ENCODE measurements at regions not wholly inside any gene's neighbourhood (a gene's known extent, or its start where the extent isn't known, plus 50 kb on each side); places are given as distances from the start of the nearest gene placed in this dataset.

GRCh38 chr7:33661430-33662160 lies 243.7 kb upstream of the BMPER start:
- no peak for DNase-seq (ENCODE audit: low read depth)

GRCh38 chr7:33666531-33666930 lies 238.8 kb upstream of the BMPER start:
- DNase-seq (ENCODE audit: low read depth) = no peak

GRCh38 chr7:33667196-33667595 lies 238.1 kb upstream of the BMPER start:
- DNase-seq (ENCODE audit: low read depth) = no peak

- DNase-seq (ENCODE audit: low read depth) = no peak
These were observed 236.1 kb upstream of the BMPER start for GRCh38 chr7:33669251-33669670.

GRCh38 chr7:33671531-33672262 lies 233.6 kb upstream of the BMPER start:
- no peak for DNase-seq (ENCODE audit: low read depth)

- DNase-seq (ENCODE audit: low read depth) = no peak
These were observed 232.2 kb upstream of the BMPER start for GRCh38 chr7:33673029-33673700.

- DNase-seq (ENCODE audit: low read depth) = no peak
These were observed 230.4 kb upstream of the BMPER start for GRCh38 chr7:33674804-33675411.

- DNase-seq (ENCODE audit: low read depth) = no peak
These were observed 227.8 kb upstream of the BMPER start for GRCh38 chr7:33677556-33677955.

- no peak for DNase-seq (ENCODE audit: low read depth)
These were observed 226.6 kb upstream of the BMPER start for GRCh38 chr7:33678569-33679335.

- no peak for DNase-seq (ENCODE audit: low read depth)
These were observed 224.7 kb upstream of the BMPER start for GRCh38 chr7:33680682-33681081.

- DNase-seq (ENCODE audit: low read depth) = no peak
These were observed 219.8 kb upstream of the BMPER start for GRCh38 chr7:33685503-33685902.

GRCh38 chr7:33685981-33686683 lies 219.2 kb upstream of the BMPER start:
- no peak for DNase-seq (ENCODE audit: low read depth)

- DNase-seq (ENCODE audit: low read depth) = no peak
These were observed 217.7 kb upstream of the BMPER start for GRCh38 chr7:33687625-33688024.

- DNase-seq (ENCODE audit: low read depth) = no peak
These were observed 214.2 kb upstream of the BMPER start for GRCh38 chr7:33691180-33691579.

GRCh38 chr7:33692956-33693355 lies 212.4 kb upstream of the BMPER start:
- no peak for DNase-seq (ENCODE audit: low read depth)

GRCh38 chr7:33694006-33694405 lies 211.3 kb upstream of the BMPER start:
- no peak for DNase-seq (ENCODE audit: low read depth)

GRCh38 chr7:33697616-33698015 lies 207.7 kb upstream of the BMPER start:
- DNase-seq (ENCODE audit: low read depth) = no peak

GRCh38 chr7:33698041-33698440 lies 207.3 kb upstream of the BMPER start:
- DNase-seq (ENCODE audit: low read depth) = no peak

GRCh38 chr7:33698692-33699128 lies 206.6 kb upstream of the BMPER start:
- no peak for DNase-seq (ENCODE audit: low read depth)

- DNase-seq (ENCODE audit: low read depth) = no peak
These were observed 205.1 kb upstream of the BMPER start for GRCh38 chr7:33700001-33700899.
